GM10266 (cell line): ENCODE measurements at regions not wholly inside any gene's neighbourhood (a gene's known extent, or its start where the extent isn't known, plus 50 kb on each side); places are given as distances from the start of the nearest gene placed in this dataset.

Source experiments
- DNase-seq: peaks from one replicate; pipeline ENCODE4 v3.0.0; 2012; ENCODE audit errors: extremely low spot score
- TF ChIP-seq, protein P1 (sequence below): IDR thresholded peaks from 2 replicates; pipeline ENCODE4 v1.5.1; 2012; ENCODE audit warnings: mild to moderate bottlenecking, low read depth; ENCODE audit not compliant: control insufficient read depth, insufficient read depth; ENCODE audit errors: missing control alignments

DNA sequence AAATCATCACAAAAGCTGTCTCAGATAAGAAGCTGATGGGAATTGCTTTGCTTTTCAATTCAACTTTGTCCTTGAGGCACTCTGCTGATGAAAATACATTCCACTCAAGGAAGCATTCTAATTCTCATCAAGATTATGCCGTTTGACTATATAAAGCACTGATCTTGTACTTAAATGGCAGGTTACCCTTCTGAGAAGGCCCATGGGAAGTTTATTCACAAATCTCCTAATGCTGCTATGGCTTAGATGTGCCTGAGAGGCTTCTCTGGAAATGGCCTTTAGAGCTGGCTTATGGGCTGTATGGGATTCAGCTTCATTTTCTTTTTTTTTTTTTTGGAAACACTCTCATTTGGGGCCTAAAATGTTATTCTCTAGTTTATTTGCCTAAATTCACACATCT lies 69.7 kb upstream of the ARNT2 start:
- TF ChIP-seq, protein P1, sequence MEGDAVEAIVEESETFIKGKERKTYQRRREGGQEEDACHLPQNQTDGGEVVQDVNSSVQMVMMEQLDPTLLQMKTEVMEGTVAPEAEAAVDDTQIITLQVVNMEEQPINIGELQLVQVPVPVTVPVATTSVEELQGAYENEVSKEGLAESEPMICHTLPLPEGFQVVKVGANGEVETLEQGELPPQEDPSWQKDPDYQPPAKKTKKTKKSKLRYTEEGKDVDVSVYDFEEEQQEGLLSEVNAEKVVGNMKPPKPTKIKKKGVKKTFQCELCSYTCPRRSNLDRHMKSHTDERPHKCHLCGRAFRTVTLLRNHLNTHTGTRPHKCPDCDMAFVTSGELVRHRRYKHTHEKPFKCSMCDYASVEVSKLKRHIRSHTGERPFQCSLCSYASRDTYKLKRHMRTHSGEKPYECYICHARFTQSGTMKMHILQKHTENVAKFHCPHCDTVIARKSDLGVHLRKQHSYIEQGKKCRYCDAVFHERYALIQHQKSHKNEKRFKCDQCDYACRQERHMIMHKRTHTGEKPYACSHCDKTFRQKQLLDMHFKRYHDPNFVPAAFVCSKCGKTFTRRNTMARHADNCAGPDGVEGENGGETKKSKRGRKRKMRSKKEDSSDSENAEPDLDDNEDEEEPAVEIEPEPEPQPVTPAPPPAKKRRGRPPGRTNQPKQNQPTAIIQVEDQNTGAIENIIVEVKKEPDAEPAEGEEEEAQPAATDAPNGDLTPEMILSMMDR: no peak
- no peak for DNase-seq

DNA sequence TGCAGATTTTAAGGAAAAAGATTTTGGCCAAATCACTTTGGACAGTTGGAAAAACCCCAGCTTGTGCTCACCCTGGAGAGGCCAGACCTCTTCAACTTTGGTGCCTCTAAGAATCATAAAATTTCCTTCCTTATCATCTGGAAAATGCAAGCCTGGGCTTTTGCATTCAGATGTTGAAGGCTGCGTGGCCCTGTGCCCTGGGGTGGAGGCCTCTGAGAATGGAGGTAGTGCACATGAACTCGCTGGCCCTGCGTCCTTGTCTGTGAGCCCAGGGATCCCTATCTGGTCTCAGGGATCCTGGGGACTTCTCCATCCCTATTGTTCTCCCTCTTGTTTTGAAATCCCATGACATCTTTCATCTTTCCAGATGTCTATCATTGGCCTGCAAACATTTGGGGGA lies 64.6 kb upstream of the ARNT2 start:
- TF ChIP-seq, protein P1: no peak
- DNase-seq: no peak

DNA sequence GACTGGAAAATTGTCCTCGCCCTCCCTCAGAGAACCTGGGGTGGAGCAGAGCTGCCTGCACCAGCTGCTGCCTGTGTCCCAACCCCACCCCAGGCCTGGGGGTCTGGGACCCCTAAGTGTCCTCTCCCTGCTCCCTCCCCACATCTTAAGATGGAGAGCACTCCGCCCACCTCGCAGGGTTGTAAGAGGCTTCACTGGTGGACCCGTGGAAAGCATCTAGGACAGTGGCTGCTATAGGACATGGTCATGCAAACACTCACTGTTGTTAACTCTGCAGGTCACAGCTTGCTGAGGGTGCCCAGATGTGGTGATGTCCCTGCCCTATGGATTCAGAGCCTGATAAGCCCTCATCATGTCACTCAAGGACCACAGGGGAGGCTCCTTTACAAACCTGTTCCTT lies 62.0 kb upstream of the ARNT2 start:
- TF ChIP-seq, protein P1: no peak
- no peak for DNase-seq

DNA sequence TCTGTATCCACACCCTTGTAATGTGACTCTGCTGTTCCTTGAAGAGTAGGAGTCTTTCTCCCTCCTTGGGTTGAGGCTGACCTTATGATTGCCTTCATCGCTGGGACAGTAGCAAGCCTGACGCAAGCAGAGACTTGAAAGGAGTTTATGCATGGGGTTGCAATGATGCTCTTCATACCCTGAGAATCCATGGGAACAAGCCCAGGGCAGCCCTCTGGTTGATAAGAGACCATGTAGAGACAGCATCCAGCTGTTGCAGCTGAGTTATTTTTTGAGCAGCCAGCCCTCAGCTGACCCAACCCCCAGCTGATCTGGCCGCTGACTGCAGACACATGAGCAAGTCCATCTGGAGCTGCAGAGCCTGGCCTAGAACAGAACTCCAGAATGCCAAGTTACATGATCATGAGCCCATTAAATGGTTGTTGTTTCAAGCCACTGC lies 60.6 kb upstream of the ARNT2 start:
- TF ChIP-seq, protein P1: no peak
- no peak for DNase-seq

DNA sequence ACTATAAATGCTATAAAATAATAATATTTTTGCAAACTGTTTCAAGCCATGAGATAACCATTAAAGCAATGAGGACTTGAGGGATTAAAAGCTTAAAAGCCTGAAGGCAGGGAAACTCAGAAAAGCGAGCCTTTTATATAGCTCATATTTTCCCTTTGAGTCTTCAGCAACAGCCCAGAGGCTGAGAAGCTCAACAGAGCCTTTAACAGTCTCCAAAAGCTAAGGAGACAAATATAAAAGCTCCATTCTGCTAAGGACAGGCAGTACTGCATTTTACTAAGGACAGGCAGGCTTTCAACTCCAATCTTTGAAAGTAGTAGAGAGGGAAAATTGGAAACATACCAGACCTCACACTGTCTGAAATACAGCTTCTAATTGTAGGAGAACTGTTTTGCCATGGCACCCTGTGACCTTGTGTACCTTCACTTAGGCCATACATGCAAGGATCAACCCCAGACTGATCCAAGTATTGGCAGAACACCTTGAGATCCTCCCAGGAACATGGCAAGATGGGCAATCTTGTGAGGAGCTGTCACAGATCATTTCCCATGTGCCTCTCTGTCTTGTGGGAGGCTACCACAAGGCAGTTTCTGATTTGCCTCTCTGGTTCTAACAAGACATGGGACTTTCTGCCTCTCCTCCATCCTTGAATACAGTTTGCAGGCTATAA lies 53.1 kb upstream of the ARNT2 start:
- TF ChIP-seq, protein P1: no peak
- DNase-seq: no peak
